IMR-90 (cell line): ENCODE measurements at regions not wholly inside any gene's neighbourhood (a gene's known extent, or its start where the extent isn't known, plus 50 kb on each side); places are given as distances from the start of the nearest gene placed in this dataset.

Experiments
- MAFK ChIP-seq: IDR thresholded peaks from 2 replicates; pipeline ENCODE4 v1.6.1; 2012; ENCODE audit warnings: low read depth, low read length, improper control_type of control experiment
- MXI1 ChIP-seq: IDR thresholded peaks from 2 replicates; pipeline ENCODE4 v1.6.1; 2012; ENCODE audit warnings: low read depth, mild to moderate bottlenecking, low read length, moderate library complexity, borderline replicate concordance
- POLR2A ChIP-seq: IDR thresholded peaks from 2 replicates; pipeline ENCODE4 v1.6.1; 2012; ENCODE audit warnings: mild to moderate bottlenecking, low read depth, low read length
- RAD21 ChIP-seq: IDR thresholded peaks from 2 replicates; pipeline ENCODE4 v1.6.1; 2012; ENCODE audit warnings: low read length, improper control_type of control experiment
- TF ChIP-seq, protein P1 (sequence below): conservative IDR thresholded peaks from 2 replicates; pipeline ENCODE4 v1.5.1; 2012; ENCODE audit warnings: mild to moderate bottlenecking, low read depth, low read length, improper control_type of control experiment

DNA sequence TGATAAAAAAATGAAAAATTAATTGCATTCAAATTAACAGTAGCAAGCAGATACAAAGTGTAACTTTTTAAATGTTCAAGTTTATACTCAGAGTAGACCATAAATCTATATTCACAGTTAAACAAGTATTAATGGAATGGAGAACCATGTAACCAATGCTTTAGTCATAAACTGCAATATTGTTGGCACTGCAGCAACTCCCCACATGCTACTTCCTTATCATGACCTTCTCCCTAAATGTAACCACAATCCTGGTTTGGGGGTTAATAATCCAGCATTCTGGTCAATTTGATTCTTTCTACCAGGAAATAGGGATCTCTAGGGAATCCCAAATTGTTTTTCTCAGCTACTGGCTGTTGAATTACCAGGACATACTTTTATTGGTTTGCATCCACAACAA is 223.9 kb upstream of the DCAF8L1 start:
- TF ChIP-seq, protein P1, sequence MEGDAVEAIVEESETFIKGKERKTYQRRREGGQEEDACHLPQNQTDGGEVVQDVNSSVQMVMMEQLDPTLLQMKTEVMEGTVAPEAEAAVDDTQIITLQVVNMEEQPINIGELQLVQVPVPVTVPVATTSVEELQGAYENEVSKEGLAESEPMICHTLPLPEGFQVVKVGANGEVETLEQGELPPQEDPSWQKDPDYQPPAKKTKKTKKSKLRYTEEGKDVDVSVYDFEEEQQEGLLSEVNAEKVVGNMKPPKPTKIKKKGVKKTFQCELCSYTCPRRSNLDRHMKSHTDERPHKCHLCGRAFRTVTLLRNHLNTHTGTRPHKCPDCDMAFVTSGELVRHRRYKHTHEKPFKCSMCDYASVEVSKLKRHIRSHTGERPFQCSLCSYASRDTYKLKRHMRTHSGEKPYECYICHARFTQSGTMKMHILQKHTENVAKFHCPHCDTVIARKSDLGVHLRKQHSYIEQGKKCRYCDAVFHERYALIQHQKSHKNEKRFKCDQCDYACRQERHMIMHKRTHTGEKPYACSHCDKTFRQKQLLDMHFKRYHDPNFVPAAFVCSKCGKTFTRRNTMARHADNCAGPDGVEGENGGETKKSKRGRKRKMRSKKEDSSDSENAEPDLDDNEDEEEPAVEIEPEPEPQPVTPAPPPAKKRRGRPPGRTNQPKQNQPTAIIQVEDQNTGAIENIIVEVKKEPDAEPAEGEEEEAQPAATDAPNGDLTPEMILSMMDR, result no peak
- no peak for TF ChIP-seq POLR2A
- TF ChIP-seq RAD21, result no peak
- no peak for TF ChIP-seq MXI1
- TF ChIP-seq MAFK, result no peak
